Fibroblast of the conjunctiva (primary cell): ENCODE measurements at regions not wholly inside any gene's neighbourhood (a gene's known extent, or its start where the extent isn't known, plus 50 kb on each side); places are given as distances from the start of the nearest gene placed in this dataset.
A peak's percentile ranks its signal among the peaks of the same experiment; 100 is the strongest.

Experiments used
- DNase-seq: peaks from one replicate; pipeline ENCODE4 v3.0.0-alpha.2; 2010; ENCODE audit warnings: low read depth

- DNase-seq: no peak
These were observed 173.7 kb downstream of the HS3ST3B1 start for GRCh38 chr17:14474591-14474990.

GRCh38 chr17:14471052-14471451, 170.2 kb downstream of the HS3ST3B1 start:
- DNase-seq: peak; percentile 59

- no peak for DNase-seq
These were observed 169.5 kb downstream of the HS3ST3B1 start for GRCh38 chr17:14470417-14470816.

- no peak for DNase-seq
These were observed 169.1 kb downstream of the HS3ST3B1 start for GRCh38 chr17:14469971-14470370.

- no peak for DNase-seq
These were observed 168.0 kb downstream of the HS3ST3B1 start for GRCh38 chr17:14468858-14469257.

GRCh38 chr17:14461227-14461548, 160.3 kb downstream of the HS3ST3B1 start:
- DNase-seq: no peak

GRCh38 chr17:14460516-14461226, 159.8 kb downstream of the HS3ST3B1 start:
- no peak for DNase-seq

- no peak for DNase-seq
These were observed 159.1 kb downstream of the HS3ST3B1 start for GRCh38 chr17:14459955-14460354.

GRCh38 chr17:14458724-14459123, 157.8 kb downstream of the HS3ST3B1 start:
- DNase-seq: no peak

GRCh38 chr17:14454746-14455145, 153.9 kb downstream of the HS3ST3B1 start:
- DNase-seq: no peak

GRCh38 chr17:14452856-14453255, 152.0 kb downstream of the HS3ST3B1 start:
- no peak for DNase-seq

GRCh38 chr17:14451729-14452191, 150.9 kb downstream of the HS3ST3B1 start:
- DNase-seq: no peak

GRCh38 chr17:14448818-14449217, 147.9 kb downstream of the HS3ST3B1 start:
- no peak for DNase-seq

GRCh38 chr17:14446825-14447224, 145.9 kb downstream of the HS3ST3B1 start:
- no peak for DNase-seq

GRCh38 chr17:14444915-14445314, 144.0 kb downstream of the HS3ST3B1 start:
- DNase-seq: no peak

- no peak for DNase-seq
These were observed 142.1 kb downstream of the HS3ST3B1 start for GRCh38 chr17:14442798-14443528.

GRCh38 chr17:14437176-14437575, 136.3 kb downstream of the HS3ST3B1 start:
- DNase-seq: no peak

GRCh38 chr17:14436266-14436665, 135.4 kb downstream of the HS3ST3B1 start:
- DNase-seq: no peak

GRCh38 chr17:14434506-14434905, 133.6 kb downstream of the HS3ST3B1 start:
- no peak for DNase-seq

- no peak for DNase-seq
These were observed 131.2 kb downstream of the HS3ST3B1 start for GRCh38 chr17:14432079-14432478.

- no peak for DNase-seq
These were observed 128.2 kb downstream of the HS3ST3B1 start for GRCh38 chr17:14429084-14429483.

- DNase-seq: no peak
These were observed 127.8 kb downstream of the HS3ST3B1 start for GRCh38 chr17:14428648-14429029.

GRCh38 chr17:14427900-14428647, 127.2 kb downstream of the HS3ST3B1 start:
- DNase-seq: no peak
